ENCODE measurements at regions not wholly inside any gene's neighbourhood (a gene's known extent, or its start where the extent isn't known, plus 50 kb on each side); places are given as distances from the start of the nearest gene placed in this dataset.

DNA sequence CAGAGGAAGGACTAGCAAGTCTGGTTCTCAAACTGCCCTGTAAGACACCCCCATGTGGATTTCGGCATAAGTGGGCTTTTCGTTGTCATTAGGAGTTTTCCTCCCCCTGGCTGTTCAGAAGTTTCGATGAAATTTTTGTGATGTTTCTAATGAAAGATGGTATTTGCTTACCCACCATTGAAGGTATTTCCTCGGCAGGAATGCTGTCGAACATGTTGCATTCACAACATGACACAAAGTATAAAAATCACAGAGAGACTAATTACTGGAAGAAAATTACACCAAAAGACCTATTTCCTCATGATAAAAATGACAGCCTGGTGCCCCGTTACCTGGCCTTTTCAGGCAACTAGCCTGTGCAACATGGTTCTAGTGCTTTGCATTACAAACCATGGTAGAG is 144.9 kb downstream of the TXNL1 start:
- ATAC-seq (no peak), DNase-seq (no peak), FAIRE-seq (no peak)
- H3K27ac ChIP-seq, result no peak overlapping the region
- H3K4me3 ChIP-seq, result no peak overlapping the region
- 44 to 54% methylated on average over 6 of the region's 6 CpGs for WGBS, 2 donors
- H3K36me3 ChIP-seq, result no peaks in the 10 kb centered on the region
- no peaks in the 10 kb centered on the region for H3K27me3 ChIP-seq
- intact Hi-C loops (cut with DNase I), result no loop called here
- H3K4me1 ChIP-seq, result no peaks in the 10 kb centered on the region
- TF ChIP-seq, protein P1, sequence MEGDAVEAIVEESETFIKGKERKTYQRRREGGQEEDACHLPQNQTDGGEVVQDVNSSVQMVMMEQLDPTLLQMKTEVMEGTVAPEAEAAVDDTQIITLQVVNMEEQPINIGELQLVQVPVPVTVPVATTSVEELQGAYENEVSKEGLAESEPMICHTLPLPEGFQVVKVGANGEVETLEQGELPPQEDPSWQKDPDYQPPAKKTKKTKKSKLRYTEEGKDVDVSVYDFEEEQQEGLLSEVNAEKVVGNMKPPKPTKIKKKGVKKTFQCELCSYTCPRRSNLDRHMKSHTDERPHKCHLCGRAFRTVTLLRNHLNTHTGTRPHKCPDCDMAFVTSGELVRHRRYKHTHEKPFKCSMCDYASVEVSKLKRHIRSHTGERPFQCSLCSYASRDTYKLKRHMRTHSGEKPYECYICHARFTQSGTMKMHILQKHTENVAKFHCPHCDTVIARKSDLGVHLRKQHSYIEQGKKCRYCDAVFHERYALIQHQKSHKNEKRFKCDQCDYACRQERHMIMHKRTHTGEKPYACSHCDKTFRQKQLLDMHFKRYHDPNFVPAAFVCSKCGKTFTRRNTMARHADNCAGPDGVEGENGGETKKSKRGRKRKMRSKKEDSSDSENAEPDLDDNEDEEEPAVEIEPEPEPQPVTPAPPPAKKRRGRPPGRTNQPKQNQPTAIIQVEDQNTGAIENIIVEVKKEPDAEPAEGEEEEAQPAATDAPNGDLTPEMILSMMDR (IDR thresholded peaks at IDR 0.05), result no peak
- H3K9me3 ChIP-seq, result no peaks in the 10 kb centered on the region

GRCh38 chr18:56492136-56492535 is 146.3 kb downstream of the TXNL1 start:
- Histone ChIP-seq H3K4me1 (no peaks in the 10 kb centered on the region), H3K4me3 (no peak overlapping the region), H3K27me3 (no peaks in the 10 kb centered on the region), H3K27ac (no peak overlapping the region), H3K36me3 (no peaks in the 10 kb centered on the region), H3K9me3 (no peaks in the 10 kb centered on the region)
- FAIRE-seq, result no peak
- TF ChIP-seq, protein P1 (IDR thresholded peaks at IDR 0.05), result no peak
- DNase-seq, result no peak
- intact Hi-C loops (cut with DNase I), result no loop called here
- no peak for ATAC-seq

- no peak for DNase-seq
- intact Hi-C loops (cut with DNase I), result no loop called here
- H3K36me3 ChIP-seq, result no peaks in the 10 kb centered on the region
- TF ChIP-seq, protein P1 (IDR thresholded peaks at IDR 0.05), result no peak
- no peaks in the 10 kb centered on the region for H3K9me3 ChIP-seq
- FAIRE-seq, result no peak
- H3K27me3 ChIP-seq, result no peaks in the 10 kb centered on the region
- WGBS, 2 donors, result 68 to 70% methylated on average over 4 of the region's 4 CpGs
- H3K4me3 ChIP-seq, result no peak overlapping the region
- H3K27ac ChIP-seq, result no peak overlapping the region
- ATAC-seq, result no peak
- no peaks in the 10 kb centered on the region for H3K4me1 ChIP-seq
Observed at GRCh38 chr18:56490942-56491341, 147.4 kb downstream of the TXNL1 start.

DNA sequence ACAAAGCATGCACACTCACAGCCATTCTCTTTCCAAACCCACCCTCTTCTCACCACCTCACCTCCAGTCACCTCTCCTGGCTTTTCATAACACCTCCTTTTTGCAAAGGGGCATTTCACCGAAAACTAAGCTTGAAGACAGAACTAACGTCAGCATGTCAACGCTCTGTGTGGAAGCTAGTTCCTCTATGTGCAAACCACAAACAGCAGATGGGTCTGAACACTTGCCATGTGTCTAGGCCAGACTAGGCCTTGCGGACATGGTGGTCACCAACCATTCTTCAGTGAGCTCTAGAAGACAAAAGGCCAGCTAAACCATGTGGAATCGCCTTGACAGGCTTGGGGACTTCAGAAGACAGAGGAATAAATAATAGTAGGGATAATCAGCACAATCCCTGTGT is 148.5 kb downstream of the TXNL1 start:
- ATAC-seq, result peak in 1 of 4 donors; percentile 62
- no peak for FAIRE-seq
- Histone ChIP-seq H3K27me3 (no peaks in the 10 kb centered on the region), H3K27ac (no peak overlapping the region), H3K4me1 (no peaks in the 10 kb centered on the region), H3K36me3 (no peaks in the 10 kb centered on the region), H3K4me3 (no peak overlapping the region), H3K9me3 (no peaks in the 10 kb centered on the region)
- TF ChIP-seq, protein P1 (IDR thresholded peaks at IDR 0.05), result no peak
- 83 to 89% methylated on average over 5 of the region's 5 CpGs for WGBS, 2 donors
- intact Hi-C loops (cut with DNase I), result no loop called here
- DNase-seq, result peak in 1 of 6 donors; percentile 18

GRCh38 chr18:56488739-56489138 is 149.7 kb downstream of the TXNL1 start:
- Histone ChIP-seq H3K4me3 (no peak overlapping the region), H3K27me3 (no peaks in the 10 kb centered on the region), H3K36me3 (no peaks in the 10 kb centered on the region), H3K4me1 (no peaks in the 10 kb centered on the region), H3K27ac (no peak overlapping the region), H3K9me3 (no peaks in the 10 kb centered on the region)
- intact Hi-C loops (cut with DNase I), result no loop called here
- 78 to 82% methylated on average over 7 of the region's 7 CpGs for WGBS, 2 donors
- DNase-seq (no peak), FAIRE-seq (no peak), ATAC-seq (no peak)
- TF ChIP-seq, protein P1 (IDR thresholded peaks at IDR 0.05), result no peak

All from pancreas (tissue), 10 donors.